ENCODE measurements at regions not wholly inside any gene's neighbourhood (a gene's known extent, or its start where the extent isn't known, plus 50 kb on each side); places are given as distances from the start of the nearest gene placed in this dataset.

DNA sequence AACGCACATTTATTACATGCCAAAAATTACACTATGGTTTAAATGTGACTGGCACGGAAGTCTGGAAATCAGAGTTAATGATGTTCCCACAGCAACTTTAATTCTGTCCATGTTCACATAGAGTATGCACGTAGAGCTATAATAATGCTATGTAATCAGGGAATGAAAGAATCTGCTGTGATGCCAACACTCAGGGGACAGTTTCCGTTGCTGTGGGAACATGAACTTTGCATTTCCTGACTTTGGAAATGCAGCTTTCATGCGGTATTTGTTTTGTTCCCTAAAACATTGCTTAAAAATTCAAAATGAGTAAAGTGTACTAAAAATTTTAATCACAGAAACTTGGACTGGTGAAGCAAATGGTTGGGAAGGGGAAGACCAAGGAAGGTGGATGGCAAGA, 65.7 kb downstream of the MAGEA1 start:
- TF ChIP-seq POLR2AphosphoS5 (IDR thresholded peaks at IDR 0.05) (no peak), POLR2A (IDR thresholded peaks at IDR 0.05) (no peak)
- TF ChIP-seq, protein P1, sequence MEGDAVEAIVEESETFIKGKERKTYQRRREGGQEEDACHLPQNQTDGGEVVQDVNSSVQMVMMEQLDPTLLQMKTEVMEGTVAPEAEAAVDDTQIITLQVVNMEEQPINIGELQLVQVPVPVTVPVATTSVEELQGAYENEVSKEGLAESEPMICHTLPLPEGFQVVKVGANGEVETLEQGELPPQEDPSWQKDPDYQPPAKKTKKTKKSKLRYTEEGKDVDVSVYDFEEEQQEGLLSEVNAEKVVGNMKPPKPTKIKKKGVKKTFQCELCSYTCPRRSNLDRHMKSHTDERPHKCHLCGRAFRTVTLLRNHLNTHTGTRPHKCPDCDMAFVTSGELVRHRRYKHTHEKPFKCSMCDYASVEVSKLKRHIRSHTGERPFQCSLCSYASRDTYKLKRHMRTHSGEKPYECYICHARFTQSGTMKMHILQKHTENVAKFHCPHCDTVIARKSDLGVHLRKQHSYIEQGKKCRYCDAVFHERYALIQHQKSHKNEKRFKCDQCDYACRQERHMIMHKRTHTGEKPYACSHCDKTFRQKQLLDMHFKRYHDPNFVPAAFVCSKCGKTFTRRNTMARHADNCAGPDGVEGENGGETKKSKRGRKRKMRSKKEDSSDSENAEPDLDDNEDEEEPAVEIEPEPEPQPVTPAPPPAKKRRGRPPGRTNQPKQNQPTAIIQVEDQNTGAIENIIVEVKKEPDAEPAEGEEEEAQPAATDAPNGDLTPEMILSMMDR (IDR thresholded peaks at IDR 0.05 in 8 of 11, conservative IDR thresholded peaks at IDR 0.05 in 3 of 11): no peak

Data from spleen (tissue), 7 donors.